ENCODE measurements at regions not wholly inside any gene's neighbourhood (a gene's known extent, or its start where the extent isn't known, plus 50 kb on each side); places are given as distances from the start of the nearest gene placed in this dataset.

- no peaks in the 10 kb centered on the region for H3K36me3 Mint-ChIP-seq (ENCODE audit: low read depth)
- H3K4me3 ChIP-seq: no peak overlapping the region
- no peak overlapping the region for H3K27ac ChIP-seq (ENCODE audit: low read depth)
- H3F3A ChIP-seq (replicated peaks; ENCODE audit: low read depth): no peaks in the 10 kb centered on the region
- no peaks in the 10 kb centered on the region for H3K79me2 ChIP-seq (replicated peaks; ENCODE audit: insufficient read depth)
- H3K36me3 ChIP-seq (ENCODE audit: insufficient read depth): no peaks in the 10 kb centered on the region
- ATAC-seq: no peak
- peaks cover 14% of the 10 kb centered on the region for H3K4me1 Mint-ChIP-seq
- H3K9me3 Mint-ChIP-seq: no peaks in the 10 kb centered on the region
- TF ChIP-seq ZNF114 (CRISPR knock-in tag; IDR thresholded peaks at IDR 0.05) (no peak), CTCF (conservative IDR thresholded peaks at IDR 0.05; ENCODE audit: low read depth in 2 of 2) (no peak), ETS1 (IDR thresholded peaks at IDR 0.05) (no peak), EZH2phosphoT487 (IDR thresholded peaks at IDR 0.05; ENCODE audit: unreplicated experiment) (no peak), ZNF331 (CRISPR knock-in tag; IDR thresholded peaks at IDR 0.05; ENCODE audit: low read depth) (no peak), CREB1 (CRISPR knock-in tag; IDR thresholded peaks at IDR 0.05; ENCODE audit: low read depth) (no peak), EZH2 (IDR thresholded peaks at IDR 0.05; ENCODE audit: low read depth, unreplicated experiment) (no peak), STAT1 (IDR thresholded peaks at IDR 0.05; ENCODE audit: unreplicated experiment) (no peak), NANOG (IDR thresholded peaks at IDR 0.05; ENCODE audit: borderline replicate concordance) (no peak), POLR2AphosphoS5 (IDR thresholded peaks at IDR 0.05; ENCODE audit: low read depth) (no peak), REST (IDR thresholded peaks at IDR 0.05; ENCODE audit: unreplicated experiment) (no peak)
- no peak for DNase-seq (ENCODE audit: low spot score)
- H3K27ac Mint-ChIP-seq: no peak overlapping the region
- H3K4me2 ChIP-seq: no peak overlapping the region
- no peaks in the 10 kb centered on the region for H3K27me3 Mint-ChIP-seq (ENCODE audit: insufficient read depth, low read depth, poor library complexity)
- no peaks in the 10 kb centered on the region; the same call in 1 of the 2 replicates for H3K9me2 ChIP-seq (ENCODE audit: insufficient read depth)
- H3K4me3 Mint-ChIP-seq: no peak overlapping the region
- no peaks in the 10 kb centered on the region for H4K20me1 ChIP-seq (replicated peaks; ENCODE audit: insufficient read depth)
- peaks cover 8% of the 10 kb centered on the region; the same call in 1 of the 2 replicates for H3K4me1 ChIP-seq (ENCODE audit: insufficient read depth)
- H2AFZ ChIP-seq: no peak overlapping the region
- no peaks in the 10 kb centered on the region for H3K27me3 ChIP-seq (ENCODE audit: insufficient read depth)
These were observed 317.1 kb upstream of the CBLB start for GRCh38 chr3:106185949-106186348.

Measured in GM23338 (cell line).